ENCODE measurements at regions not wholly inside any gene's neighbourhood (a gene's known extent, or its start where the extent isn't known, plus 50 kb on each side); places are given as distances from the start of the nearest gene placed in this dataset.
"Not testable (repeated sequence)": the region's sequence is repeated elsewhere in the genome, so short reads cannot be mapped to it uniquely, and the experiment has no call there.

DNA sequence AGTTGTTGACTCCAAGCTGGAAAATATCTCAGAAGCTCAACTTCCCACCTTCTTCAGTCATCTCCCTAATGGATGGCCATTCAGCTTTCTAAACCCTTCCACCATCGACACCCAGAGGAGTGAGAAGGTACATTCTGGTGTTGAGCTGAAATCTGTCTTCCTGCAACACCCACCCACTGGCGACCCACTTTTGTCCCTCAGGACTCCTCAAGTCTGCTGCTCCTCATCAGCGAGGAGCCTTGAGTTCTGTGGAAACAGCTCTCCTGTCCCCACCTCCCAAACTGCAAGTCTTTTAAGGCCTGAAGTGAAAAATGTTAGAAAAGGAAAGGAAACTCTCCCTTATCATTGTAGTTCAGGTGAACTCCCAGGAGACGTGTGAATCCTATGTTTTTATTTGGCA, 111.5 kb upstream of the HAND1 start:
- Histone ChIP-seq H4K20me1 (ENCODE audit: insufficient read depth) (no peaks in the 10 kb centered on the region), H3K79me2 (replicated peaks; ENCODE audit: insufficient read depth, low read length) (no peaks in the 10 kb centered on the region), H3K4me2 (ENCODE audit: low read length) (no peak overlapping the region), H3K9me3 (ENCODE audit: low read length) (no peaks in the 10 kb centered on the region), H3K9ac (ENCODE audit: low read length) (no peak overlapping the region), H3F3A (ENCODE audit: insufficient read depth, low read length, poor library complexity, severe bottlenecking) (no peaks in the 10 kb centered on the region), H3K27me3 (ENCODE audit: insufficient read depth, low read depth, low read length) (no peaks in the 10 kb centered on the region), H3K36me3 (ENCODE audit: insufficient read depth, low read length) (no peaks in the 10 kb centered on the region), H3K9me2 (ENCODE audit: insufficient read depth, low read length) (no peaks in the 10 kb centered on the region), H3K4me3 (ENCODE audit: low read length) (no peak overlapping the region), H3K27ac (ENCODE audit: low read length) (no peak overlapping the region), H2AFZ (ENCODE audit: low read depth, low read length) (no peak overlapping the region)
- no peak for TF ChIP-seq REST (IDR thresholded peaks at IDR 0.05; ENCODE audit: borderline replicate concordance)
- no peak for TF ChIP-seq RAD21 (conservative IDR thresholded peaks at IDR 0.05)
- no peak for TF ChIP-seq SMC3 (conservative IDR thresholded peaks at IDR 0.05; ENCODE audit: poor library complexity)
- no peak for TF ChIP-seq TAF1 (IDR thresholded peaks at IDR 0.05; ENCODE audit: low read depth)
- TF ChIP-seq EP300 (conservative IDR thresholded peaks at IDR 0.05; ENCODE audit: poor library complexity, severe bottlenecking), result no peak
- no peak for TF ChIP-seq POLR2AphosphoS5 (IDR thresholded peaks at IDR 0.05)
- TF ChIP-seq EZH2 (IDR thresholded peaks at IDR 0.05; ENCODE audit: borderline replicate concordance, insufficient read depth, low read length, poor library complexity, severe bottlenecking), result no peak
- no peak for TF ChIP-seq MXI1 (conservative IDR thresholded peaks at IDR 0.05; ENCODE audit: poor library complexity, severe bottlenecking)
- TF ChIP-seq, protein P1, sequence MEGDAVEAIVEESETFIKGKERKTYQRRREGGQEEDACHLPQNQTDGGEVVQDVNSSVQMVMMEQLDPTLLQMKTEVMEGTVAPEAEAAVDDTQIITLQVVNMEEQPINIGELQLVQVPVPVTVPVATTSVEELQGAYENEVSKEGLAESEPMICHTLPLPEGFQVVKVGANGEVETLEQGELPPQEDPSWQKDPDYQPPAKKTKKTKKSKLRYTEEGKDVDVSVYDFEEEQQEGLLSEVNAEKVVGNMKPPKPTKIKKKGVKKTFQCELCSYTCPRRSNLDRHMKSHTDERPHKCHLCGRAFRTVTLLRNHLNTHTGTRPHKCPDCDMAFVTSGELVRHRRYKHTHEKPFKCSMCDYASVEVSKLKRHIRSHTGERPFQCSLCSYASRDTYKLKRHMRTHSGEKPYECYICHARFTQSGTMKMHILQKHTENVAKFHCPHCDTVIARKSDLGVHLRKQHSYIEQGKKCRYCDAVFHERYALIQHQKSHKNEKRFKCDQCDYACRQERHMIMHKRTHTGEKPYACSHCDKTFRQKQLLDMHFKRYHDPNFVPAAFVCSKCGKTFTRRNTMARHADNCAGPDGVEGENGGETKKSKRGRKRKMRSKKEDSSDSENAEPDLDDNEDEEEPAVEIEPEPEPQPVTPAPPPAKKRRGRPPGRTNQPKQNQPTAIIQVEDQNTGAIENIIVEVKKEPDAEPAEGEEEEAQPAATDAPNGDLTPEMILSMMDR (IDR thresholded peaks at IDR 0.05; ENCODE audit: poor library complexity, severe bottlenecking), result no peak

GRCh38 chr5:154588833-154589425, 110.9 kb upstream of the HAND1 start:
- not testable (repeated sequence) for H3F3A ChIP-seq (ENCODE audit: insufficient read depth, low read length, poor library complexity, severe bottlenecking); H3K79me2 ChIP-seq (replicated peaks; ENCODE audit: insufficient read depth, low read length); H3K9ac ChIP-seq (ENCODE audit: low read length); H3K9me3 ChIP-seq (ENCODE audit: low read length); H3K4me3 ChIP-seq (ENCODE audit: low read length); H4K20me1 ChIP-seq (ENCODE audit: insufficient read depth); H3K27ac ChIP-seq (ENCODE audit: low read length); H3K4me2 ChIP-seq (ENCODE audit: low read length); H2AFZ ChIP-seq (ENCODE audit: low read depth, low read length); H3K27me3 ChIP-seq (ENCODE audit: insufficient read depth, low read depth, low read length); H3K36me3 ChIP-seq (ENCODE audit: insufficient read depth, low read length); H3K9me2 ChIP-seq (ENCODE audit: insufficient read depth, low read length)
